Panc1 (cell line): ENCODE measurements at regions not wholly inside any gene's neighbourhood (a gene's known extent, or its start where the extent isn't known, plus 50 kb on each side); places are given as distances from the start of the nearest gene placed in this dataset.

Experiments used
- ATAC-seq: fragments of 200-7000 bp; cut with Tn5 transposase; 2 replicates; pipeline ENCODE4 v1.9.1; 2020; ENCODE audit warnings: mild to moderate bottlenecking, moderate library complexity
- BruUV-seq: library from RNA; stranded (reverse); fragments of 400-500 nt; replicated peaks from 2 replicates; lab custom pipeline; 2021; lab: Mats Ljungman, UMichigan
- CTCF ChIA-PET: fragments of 300-600 bp; sonication (Branson Sonifier 250); formaldehyde crosslinking; loops from one replicate; lab custom pipeline; 2022; ENCODE audit warnings: antibody characterized with exemption; lab: Charles Lee
- POLR2A ChIA-PET: fragments of 300-600 bp; sonication (Branson Sonifier 250); formaldehyde crosslinking; loops from one replicate; lab custom pipeline; 2022; ENCODE audit warnings: antibody characterized with exemption; lab: Charles Lee
- DNase-seq: peaks from one replicate; pipeline ENCODE4 v3.0.0-alpha.2; 2010; ENCODE audit warnings: low read depth, low spot score
- H3K27ac ChIP-seq: 2 replicates; pipeline ENCODE4 v1.5.1; 2011; ENCODE audit warnings: mild to moderate bottlenecking, low read length, inconsistent platforms
- H3K27me3 ChIP-seq: fragments of 200-500 bp; sonication (Bioruptor generic); 2 replicates; pipeline ENCODE4 v1.6.0; 2014; ENCODE audit warnings: low read length, inconsistent platforms; ENCODE audit not compliant: control insufficient read depth, insufficient read depth
- H3K36me3 ChIP-seq: fragments of 200-500 bp; sonication (Bioruptor generic); 2 replicates; pipeline ENCODE4 v1.5.1; 2014; ENCODE audit warnings: inconsistent platforms, mild to moderate bottlenecking, low read length, moderate library complexity; ENCODE audit not compliant: control insufficient read depth, insufficient read depth
- H3K4me1 ChIP-seq: 2 replicates; pipeline ENCODE4 v1.5.1; 2011; ENCODE audit warnings: inconsistent platforms, mild to moderate bottlenecking, low read length, moderate library complexity; ENCODE audit not compliant: control insufficient read depth, insufficient read depth
- H3K4me3 ChIP-seq, 2 experiments: 2 replicates each; pipeline ENCODE4 v1.5.1; 2011 to 2012; ENCODE audit warnings: low read depth in 2 of 2, low read length in 2 of 2, mild to moderate bottlenecking in 2 of 2, inconsistent platforms in 1 of 2, moderate library complexity in 1 of 2
- H3K9me3 ChIP-seq: fragments of 200-500 bp; sonication (Bioruptor generic); 2 replicates; pipeline ENCODE4 v1.5.1; 2014; ENCODE audit warnings: low read depth, mild to moderate bottlenecking, inconsistent platforms, low read length, moderate library complexity; ENCODE audit not compliant: control insufficient read depth, insufficient read depth
- CTCF ChIP-seq: fragments of 450-650 bp; IDR thresholded peaks from 2 replicates; pipeline ENCODE4 v1.5.1; 2017; ENCODE audit warnings: mild to moderate bottlenecking
- POLR2AphosphoS5 ChIP-seq: IDR thresholded peaks from 2 replicates; pipeline ENCODE4 v1.6.1; 2012; ENCODE audit warnings: mild to moderate bottlenecking, low read depth, low read length, moderate library complexity
- REST ChIP-seq, 2 experiments: IDR thresholded peaks; 2 replicates each; pipeline ENCODE4 v1.6.1; 2011 to 2012; ENCODE audit warnings: low read depth in 2 of 2, control low read depth in 1 of 2, low read length in 1 of 2, mild to moderate bottlenecking in 1 of 2, moderate library complexity in 1 of 2; ENCODE audit not compliant: insufficient read depth in 1 of 2
- SIN3A ChIP-seq: IDR thresholded peaks from 2 replicates; pipeline ENCODE4 v1.6.1; 2012; ENCODE audit warnings: low read depth, mild to moderate bottlenecking, low read length, moderate library complexity, borderline replicate concordance; ENCODE audit not compliant: insufficient read depth
- TCF7L2 ChIP-seq: IDR thresholded peaks from 2 replicates; pipeline ENCODE4 v1.6.1; 2011; ENCODE audit warnings: mild to moderate bottlenecking, low read depth, low read length, inconsistent platforms
- in situ Hi-C: cut with HindIII; loops from 2 replicates; pipeline ENCODE4 v1.10.0; 2016; ENCODE audit warnings: low sequenced_read_pairs, low pct_unique_long_range_greater_than_20kb
- intact Hi-C: fragments of 100-400 bp; cut with micrococcal nuclease; formaldehyde crosslinking; loops from one replicate; pipeline ENCODE4 v1.10.0; 2022; ENCODE audit not compliant: unreplicated experiment

GRCh38 chr18:39455285-39455684 is 1889.7 kb upstream of the CELF4 start:
- Histone ChIP-seq H3K36me3 (no peaks in the 10 kb centered on the region), H3K27ac (no peak overlapping the region), H3K27me3 (no peaks in the 10 kb centered on the region), H3K4me3 (no peak overlapping the region), H3K4me1 (no peaks in the 10 kb centered on the region), H3K9me3 (no peaks in the 10 kb centered on the region)
- POLR2A ChIA-PET, result no interaction called here
- intact Hi-C loops, result no loop called here
- BruUV-seq, result no TSS peak
- CTCF ChIA-PET, result no interaction called here
- TF ChIP-seq SIN3A (no peak), TCF7L2 (no peak), POLR2AphosphoS5 (no peak), CTCF (no peak), REST (IDR thresholded peaks at IDR 0.05; ENCODE audit: insufficient read depth in 1 of 2, low read depth in 2 of 2, low read length in 1 of 2) (no peak)
- no peak for DNase-seq
- ATAC-seq, result no peak
- in situ Hi-C loops, result no loop called here

- no peak overlapping the region for H3K4me3 ChIP-seq
- POLR2A ChIA-PET, result no interaction called here
- H3K9me3 ChIP-seq, result no peaks in the 10 kb centered on the region
- TF ChIP-seq TCF7L2 (no peak), REST (IDR thresholded peaks at IDR 0.05; ENCODE audit: insufficient read depth in 1 of 2, low read depth in 2 of 2, low read length in 1 of 2) (no peak), SIN3A (no peak)
- H3K4me1 ChIP-seq, result no peaks in the 10 kb centered on the region
- CTCF ChIA-PET, result no interaction called here
- ATAC-seq (no peak), DNase-seq (no peak)
- in situ Hi-C loops (no loop called here), intact Hi-C loops (no loop called here)
- no TSS peak for BruUV-seq
- no peaks in the 10 kb centered on the region for H3K27me3 ChIP-seq
- H3K27ac ChIP-seq, result no peak overlapping the region
- H3K36me3 ChIP-seq, result no peaks in the 10 kb centered on the region
Observed at GRCh38 chr18:39454866-39455265, 1889.3 kb upstream of the CELF4 start.
